Liver (tissue), 8 donors: ENCODE measurements at regions not wholly inside any gene's neighbourhood (a gene's known extent, or its start where the extent isn't known, plus 50 kb on each side); places are given as distances from the start of the nearest gene placed in this dataset.

Experiments used
- DNase-seq: peaks from one replicate; pipeline ENCODE4 v3.0.0-alpha.2; 2017; ENCODE audit warnings: low spot score
- H3K27ac ChIP-seq, 2 donors: one replicate each; pipeline ENCODE4 v1.7.0; 2013; ENCODE audit warnings: inconsistent platforms in 2 of 2, low read length in 2 of 2, control low read depth in 1 of 2, low read depth in 1 of 2, mild to moderate bottlenecking in 1 of 2
- H3K27me3 ChIP-seq, 4 donors: one replicate each; pipeline versions ENCODE4 v1.6.1 to v1.7.0; 2013; ENCODE audit warnings: low read length in 3 of 4, inconsistent platforms in 1 of 4, mild to moderate bottlenecking in 1 of 4, moderate library complexity in 1 of 4; ENCODE audit not compliant: control insufficient read depth in 4 of 4, insufficient read depth in 4 of 4
- H3K36me3 ChIP-seq, 4 donors: one replicate each; pipeline versions ENCODE4 v1.6.1 to v1.7.0; 2013; ENCODE audit warnings: low read length in 3 of 4, mild to moderate bottlenecking in 3 of 4, low read depth in 1 of 4, moderate library complexity in 1 of 4; ENCODE audit not compliant: control insufficient read depth in 4 of 4, insufficient read depth in 3 of 4
- H3K4me1 ChIP-seq, 4 donors: one replicate each; pipeline versions ENCODE4 v1.6.1 to v1.7.0; 2013; ENCODE audit warnings: low read length in 3 of 4, mild to moderate bottlenecking in 3 of 4, moderate library complexity in 1 of 4; ENCODE audit not compliant: control insufficient read depth in 4 of 4, insufficient read depth in 4 of 4
- H3K4me3 ChIP-seq, 3 donors: one replicate each; pipeline versions ENCODE4 v1.6.1 to v1.7.0; 2013; ENCODE audit warnings: low read length in 3 of 3, control low read depth in 1 of 3, low read depth in 1 of 3, mild to moderate bottlenecking in 1 of 3
- H3K9ac ChIP-seq, 2 donors: one replicate each; pipeline ENCODE4 v1.7.0; 2013; ENCODE audit warnings: low read length in 2 of 2, mild to moderate bottlenecking in 2 of 2, moderate library complexity in 2 of 2, control low read depth in 1 of 2, low read depth in 1 of 2
- H3K9me3 ChIP-seq, 4 donors: one replicate each; pipeline versions ENCODE4 v1.6.1 to v1.7.0; 2013; ENCODE audit warnings: low read length in 3 of 4; ENCODE audit not compliant: control insufficient read depth in 4 of 4
- EGR1 ChIP-seq, 2 donors: IDR thresholded peaks; 2 replicates each; pipeline ENCODE4 v1.6.1; 2016 to 2018; ENCODE audit warnings: antibody characterized with exemption in 2 of 2, low read depth in 2 of 2
- FOXA1 ChIP-seq: IDR thresholded peaks from 2 replicates; pipeline ENCODE4 v1.6.1; 2016; ENCODE audit warnings: antibody characterized with exemption
- FOXA2 ChIP-seq: IDR thresholded peaks from 2 replicates; pipeline ENCODE4 v1.6.1; 2016; ENCODE audit warnings: antibody characterized with exemption
- GABPA ChIP-seq, 2 donors: IDR thresholded peaks in 1 of 2; conservative IDR thresholded peaks in 1 of 2; 2 replicates each; pipeline ENCODE4 v1.6.1; 2016; ENCODE audit warnings: antibody characterized with exemption in 2 of 2, mild to moderate bottlenecking in 1 of 2, moderate library complexity in 1 of 2
- HNF4A ChIP-seq, 2 donors: conservative IDR thresholded peaks; 2 replicates each; pipeline ENCODE4 v1.6.1; 2016; ENCODE audit warnings: antibody characterized with exemption in 2 of 2, mild to moderate bottlenecking in 2 of 2
- HNF4G ChIP-seq: IDR thresholded peaks from 2 replicates; pipeline ENCODE4 v1.6.1; 2016; ENCODE audit warnings: antibody characterized with exemption
- JUND ChIP-seq, 2 donors: IDR thresholded peaks; 2 replicates each; pipeline ENCODE4 v1.6.1; 2016; ENCODE audit warnings: antibody characterized with exemption in 2 of 2
- NR2F2 ChIP-seq: IDR thresholded peaks from 2 replicates; pipeline ENCODE4 v1.6.1; 2016; ENCODE audit warnings: antibody characterized with exemption
- RAD21 ChIP-seq, 2 donors: IDR thresholded peaks; 2 replicates each; pipeline ENCODE4 v1.6.1; 2016; ENCODE audit warnings: antibody characterized with exemption in 2 of 2, mild to moderate bottlenecking in 2 of 2
- RXRA ChIP-seq, 2 donors: IDR thresholded peaks; 2 replicates each; pipeline ENCODE4 v1.6.1; 2017 to 2018; ENCODE audit warnings: antibody characterized with exemption in 2 of 2, mild to moderate bottlenecking in 1 of 2
- SP1 ChIP-seq: IDR thresholded peaks from 2 replicates; pipeline ENCODE4 v1.6.1; 2018; ENCODE audit warnings: antibody characterized with exemption, mild to moderate bottlenecking
- TAF1 ChIP-seq: conservative IDR thresholded peaks from 2 replicates; pipeline ENCODE4 v1.6.1; 2016; ENCODE audit warnings: antibody characterized with exemption, mild to moderate bottlenecking
- YY1 ChIP-seq: IDR thresholded peaks from 2 replicates; pipeline ENCODE4 v1.6.1; 2016; ENCODE audit warnings: antibody characterized with exemption, mild to moderate bottlenecking
- WGBS: extraction: QIAGEN DNeasy Blood & Tissue Kit; methylation state at CpG from one replicate; pipeline ENCODE4 v1.1.7; 2013; 5-methylcytosine and 5-hydroxymethylcytosine counted together
- TF ChIP-seq, protein P1 (sequence below): IDR thresholded peaks from 2 replicates; pipeline ENCODE4 v1.6.1; 2016; ENCODE audit warnings: antibody characterized with exemption
- TF ChIP-seq, protein P2 (sequence below): IDR thresholded peaks from 2 replicates; pipeline ENCODE4 v1.6.1; 2016; ENCODE audit warnings: antibody characterized with exemption, mild to moderate bottlenecking
- TF ChIP-seq, protein P3 (sequence below): IDR thresholded peaks from 2 replicates; pipeline ENCODE4 v1.6.1; 2016; ENCODE audit warnings: antibody characterized with exemption
- TF ChIP-seq, protein P4 (sequence below): fragments of 150-350 bp; IDR thresholded peaks from 2 replicates; pipeline ENCODE4 v1.5.1; 2017; ENCODE audit warnings: improper control_type of control experiment, low read depth, low read length; ENCODE audit not compliant: missing input control
- donor health status: healthy.
- donor health status: healthy.
- donor health status: healthy.
- donor health status: healthy.
- donor health status: healthy.

DNA sequence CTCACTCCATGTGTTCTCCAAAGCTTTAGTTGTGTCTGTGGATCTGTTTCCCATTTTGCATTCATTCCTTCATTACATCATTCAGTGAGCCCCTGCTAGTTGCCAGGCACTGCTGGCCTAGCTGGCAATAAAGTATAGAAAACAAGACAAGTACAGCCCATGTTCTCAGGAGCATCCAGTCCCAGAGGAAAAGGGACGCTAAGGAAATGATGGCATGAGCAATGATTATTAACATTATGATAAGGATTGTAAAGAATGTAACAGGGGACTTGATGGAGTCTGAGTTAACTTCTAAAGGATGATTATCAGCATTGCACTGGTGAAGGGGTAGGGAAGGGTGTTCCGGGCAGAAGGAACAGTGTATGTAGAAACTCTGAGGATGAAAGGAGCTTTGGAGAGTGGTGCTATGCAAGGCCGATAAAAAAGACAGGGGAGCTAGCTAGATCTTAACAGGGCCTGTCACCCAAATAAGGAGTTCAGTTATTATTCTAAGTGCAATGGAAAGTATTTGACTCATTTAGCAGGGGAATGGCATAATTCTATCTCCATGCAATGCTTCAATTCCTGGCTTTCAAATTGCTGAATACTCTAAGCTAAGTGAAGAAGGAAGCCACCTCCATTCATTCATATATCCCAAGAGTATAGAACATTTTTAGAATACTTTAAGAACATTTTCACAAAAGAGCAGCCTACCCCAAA lies 258.2 kb upstream of the STT3B start:
- no peak overlapping the region for H3K27ac ChIP-seq
- no peak for DNase-seq
- H3K36me3 ChIP-seq = no peaks in the 10 kb centered on the region
- no peaks in the 10 kb centered on the region for H3K9me3 ChIP-seq
- TF ChIP-seq TAF1 = no peak
- TF ChIP-seq JUND (IDR thresholded peaks at IDR 0.05) = no peak
- TF ChIP-seq, protein P1, sequence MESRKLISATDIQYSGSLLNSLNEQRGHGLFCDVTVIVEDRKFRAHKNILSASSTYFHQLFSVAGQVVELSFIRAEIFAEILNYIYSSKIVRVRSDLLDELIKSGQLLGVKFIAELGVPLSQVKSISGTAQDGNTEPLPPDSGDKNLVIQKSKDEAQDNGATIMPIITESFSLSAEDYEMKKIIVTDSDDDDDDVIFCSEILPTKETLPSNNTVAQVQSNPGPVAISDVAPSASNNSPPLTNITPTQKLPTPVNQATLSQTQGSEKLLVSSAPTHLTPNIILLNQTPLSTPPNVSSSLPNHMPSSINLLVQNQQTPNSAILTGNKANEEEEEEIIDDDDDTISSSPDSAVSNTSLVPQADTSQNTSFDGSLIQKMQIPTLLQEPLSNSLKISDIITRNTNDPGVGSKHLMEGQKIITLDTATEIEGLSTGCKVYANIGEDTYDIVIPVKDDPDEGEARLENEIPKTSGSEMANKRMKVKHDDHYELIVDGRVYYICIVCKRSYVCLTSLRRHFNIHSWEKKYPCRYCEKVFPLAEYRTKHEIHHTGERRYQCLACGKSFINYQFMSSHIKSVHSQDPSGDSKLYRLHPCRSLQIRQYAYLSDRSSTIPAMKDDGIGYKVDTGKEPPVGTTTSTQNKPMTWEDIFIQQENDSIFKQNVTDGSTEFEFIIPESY = no peak
- no peak for TF ChIP-seq FOXA1
- TF ChIP-seq, protein P2, sequence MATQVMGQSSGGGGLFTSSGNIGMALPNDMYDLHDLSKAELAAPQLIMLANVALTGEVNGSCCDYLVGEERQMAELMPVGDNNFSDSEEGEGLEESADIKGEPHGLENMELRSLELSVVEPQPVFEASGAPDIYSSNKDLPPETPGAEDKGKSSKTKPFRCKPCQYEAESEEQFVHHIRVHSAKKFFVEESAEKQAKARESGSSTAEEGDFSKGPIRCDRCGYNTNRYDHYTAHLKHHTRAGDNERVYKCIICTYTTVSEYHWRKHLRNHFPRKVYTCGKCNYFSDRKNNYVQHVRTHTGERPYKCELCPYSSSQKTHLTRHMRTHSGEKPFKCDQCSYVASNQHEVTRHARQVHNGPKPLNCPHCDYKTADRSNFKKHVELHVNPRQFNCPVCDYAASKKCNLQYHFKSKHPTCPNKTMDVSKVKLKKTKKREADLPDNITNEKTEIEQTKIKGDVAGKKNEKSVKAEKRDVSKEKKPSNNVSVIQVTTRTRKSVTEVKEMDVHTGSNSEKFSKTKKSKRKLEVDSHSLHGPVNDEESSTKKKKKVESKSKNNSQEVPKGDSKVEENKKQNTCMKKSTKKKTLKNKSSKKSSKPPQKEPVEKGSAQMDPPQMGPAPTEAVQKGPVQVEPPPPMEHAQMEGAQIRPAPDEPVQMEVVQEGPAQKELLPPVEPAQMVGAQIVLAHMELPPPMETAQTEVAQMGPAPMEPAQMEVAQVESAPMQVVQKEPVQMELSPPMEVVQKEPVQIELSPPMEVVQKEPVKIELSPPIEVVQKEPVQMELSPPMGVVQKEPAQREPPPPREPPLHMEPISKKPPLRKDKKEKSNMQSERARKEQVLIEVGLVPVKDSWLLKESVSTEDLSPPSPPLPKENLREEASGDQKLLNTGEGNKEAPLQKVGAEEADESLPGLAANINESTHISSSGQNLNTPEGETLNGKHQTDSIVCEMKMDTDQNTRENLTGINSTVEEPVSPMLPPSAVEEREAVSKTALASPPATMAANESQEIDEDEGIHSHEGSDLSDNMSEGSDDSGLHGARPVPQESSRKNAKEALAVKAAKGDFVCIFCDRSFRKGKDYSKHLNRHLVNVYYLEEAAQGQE = no peak
- TF ChIP-seq, protein P3, sequence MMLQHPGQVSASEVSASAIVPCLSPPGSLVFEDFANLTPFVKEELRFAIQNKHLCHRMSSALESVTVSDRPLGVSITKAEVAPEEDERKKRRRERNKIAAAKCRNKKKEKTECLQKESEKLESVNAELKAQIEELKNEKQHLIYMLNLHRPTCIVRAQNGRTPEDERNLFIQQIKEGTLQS = no peak
- TF ChIP-seq RAD21 (IDR thresholded peaks at IDR 0.05) = no peak
- TF ChIP-seq EGR1 (IDR thresholded peaks at IDR 0.05; ENCODE audit: low read depth in 2 of 2) = no peak
- no peak for TF ChIP-seq HNF4A (conservative IDR thresholded peaks at IDR 0.05)
- no peak for TF ChIP-seq NR2F2
- TF ChIP-seq YY1 = no peak
- TF ChIP-seq HNF4G = no peak
- no peak for TF ChIP-seq RXRA (IDR thresholded peaks at IDR 0.05)
- TF ChIP-seq, protein P4, sequence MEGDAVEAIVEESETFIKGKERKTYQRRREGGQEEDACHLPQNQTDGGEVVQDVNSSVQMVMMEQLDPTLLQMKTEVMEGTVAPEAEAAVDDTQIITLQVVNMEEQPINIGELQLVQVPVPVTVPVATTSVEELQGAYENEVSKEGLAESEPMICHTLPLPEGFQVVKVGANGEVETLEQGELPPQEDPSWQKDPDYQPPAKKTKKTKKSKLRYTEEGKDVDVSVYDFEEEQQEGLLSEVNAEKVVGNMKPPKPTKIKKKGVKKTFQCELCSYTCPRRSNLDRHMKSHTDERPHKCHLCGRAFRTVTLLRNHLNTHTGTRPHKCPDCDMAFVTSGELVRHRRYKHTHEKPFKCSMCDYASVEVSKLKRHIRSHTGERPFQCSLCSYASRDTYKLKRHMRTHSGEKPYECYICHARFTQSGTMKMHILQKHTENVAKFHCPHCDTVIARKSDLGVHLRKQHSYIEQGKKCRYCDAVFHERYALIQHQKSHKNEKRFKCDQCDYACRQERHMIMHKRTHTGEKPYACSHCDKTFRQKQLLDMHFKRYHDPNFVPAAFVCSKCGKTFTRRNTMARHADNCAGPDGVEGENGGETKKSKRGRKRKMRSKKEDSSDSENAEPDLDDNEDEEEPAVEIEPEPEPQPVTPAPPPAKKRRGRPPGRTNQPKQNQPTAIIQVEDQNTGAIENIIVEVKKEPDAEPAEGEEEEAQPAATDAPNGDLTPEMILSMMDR = no peak
- no peak for TF ChIP-seq GABPA (IDR thresholded peaks at IDR 0.05 in 1 of 2, conservative IDR thresholded peaks at IDR 0.05 in 1 of 2)
- no peak for TF ChIP-seq FOXA2
- no peak for TF ChIP-seq SP1
- no peaks in the 10 kb centered on the region for H3K27me3 ChIP-seq
- H3K4me1 ChIP-seq = peaks cover 0 to 11% (median 3%) of the 10 kb centered on the region in 4 donors
- H3K4me3 ChIP-seq = no peak overlapping the region
- H3K9ac ChIP-seq = no peak overlapping the region
- 91% methylated on average over 3 of the region's 3 CpGs for WGBS
